GM20000 (cell line): ENCODE measurements at regions not wholly inside any gene's neighbourhood (a gene's known extent, or its start where the extent isn't known, plus 50 kb on each side); places are given as distances from the start of the nearest gene placed in this dataset.
"Not testable (repeated sequence)": the region's sequence is repeated elsewhere in the genome, so short reads cannot be mapped to it uniquely, and the experiment has no call there.

Experiments
- DNase-seq: peaks from one replicate; pipeline ENCODE4 v3.0.0; 2012; ENCODE audit warnings: low spot score
- CTCF ChIP-seq: IDR thresholded peaks from 2 replicates; pipeline ENCODE4 v1.5.1; 2012; ENCODE audit warnings: mild to moderate bottlenecking, control low read depth; ENCODE audit errors: extremely low read depth, missing control alignments

- no peak for TF ChIP-seq CTCF
- no peak for DNase-seq
Measured at GRCh38 chr21:20902511-20902910, 95.7 kb upstream of the NCAM2 start.

GRCh38 chr21:20902998-20903397 is 95.2 kb upstream of the NCAM2 start:
- no peak for TF ChIP-seq CTCF
- DNase-seq = no peak

DNA sequence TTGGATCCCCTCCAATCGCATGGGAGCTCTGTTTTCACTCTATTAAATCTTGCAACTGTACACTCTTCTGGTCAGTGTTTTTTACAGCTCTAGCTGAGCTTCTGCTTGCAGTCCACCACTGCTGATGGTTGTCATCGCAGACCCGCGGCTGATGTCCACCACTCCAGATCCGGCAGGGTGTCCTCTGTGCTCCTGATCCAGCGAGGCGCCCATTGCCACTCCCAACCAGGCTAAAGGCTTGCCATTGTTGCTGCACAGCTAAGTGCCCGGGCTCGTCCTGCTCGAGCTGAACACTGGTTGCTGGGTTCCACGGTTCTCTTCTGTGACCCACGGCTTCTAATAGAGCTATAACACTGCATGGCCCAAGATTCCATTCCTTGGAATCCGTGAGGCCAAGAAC is 70.7 kb upstream of the NCAM2 start:
- not testable (repeated sequence) for DNase-seq

DNA sequence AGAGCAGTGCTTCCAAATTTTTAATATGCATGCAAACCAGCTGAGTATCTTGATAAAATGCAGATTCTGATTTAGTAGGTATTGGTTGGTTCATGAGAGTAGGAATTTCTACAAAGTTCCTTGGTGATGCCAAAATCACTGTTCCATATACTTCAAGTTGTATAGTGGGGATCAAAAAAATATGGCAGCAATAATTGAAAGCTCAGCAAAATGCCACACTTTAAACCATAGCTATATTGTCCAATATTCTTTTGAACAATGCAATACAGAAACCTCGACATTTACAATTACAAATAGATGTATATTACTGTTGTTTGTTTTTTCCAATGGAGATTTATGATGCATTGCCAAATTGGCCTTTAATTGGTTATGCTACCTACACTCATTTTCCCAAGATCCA is 55.7 kb upstream of the NCAM2 start:
- TF ChIP-seq CTCF = no peak
- no peak for DNase-seq

DNA sequence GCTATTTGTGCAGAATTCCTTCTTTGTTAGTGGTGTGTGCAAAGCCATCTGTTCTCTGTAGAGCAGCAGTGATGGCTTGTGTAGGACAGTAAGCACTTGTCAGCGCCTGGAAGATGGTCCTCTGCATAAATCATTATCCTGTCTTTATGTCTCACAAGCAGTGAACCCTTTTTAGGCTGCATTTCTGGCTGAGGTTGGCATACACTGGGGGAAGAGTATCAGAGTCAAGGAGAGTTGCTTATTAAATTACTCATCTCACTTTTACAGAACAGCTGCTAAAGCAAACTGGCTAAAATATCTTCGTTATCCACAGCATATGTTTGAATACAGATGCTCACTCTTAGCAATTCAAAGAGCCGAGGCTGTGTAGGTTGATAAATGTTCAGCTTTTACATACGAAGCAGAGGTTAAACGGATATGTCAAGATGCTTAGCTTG is 54.6 kb upstream of the NCAM2 start:
- no peak for DNase-seq
- no peak for TF ChIP-seq CTCF

DNA sequence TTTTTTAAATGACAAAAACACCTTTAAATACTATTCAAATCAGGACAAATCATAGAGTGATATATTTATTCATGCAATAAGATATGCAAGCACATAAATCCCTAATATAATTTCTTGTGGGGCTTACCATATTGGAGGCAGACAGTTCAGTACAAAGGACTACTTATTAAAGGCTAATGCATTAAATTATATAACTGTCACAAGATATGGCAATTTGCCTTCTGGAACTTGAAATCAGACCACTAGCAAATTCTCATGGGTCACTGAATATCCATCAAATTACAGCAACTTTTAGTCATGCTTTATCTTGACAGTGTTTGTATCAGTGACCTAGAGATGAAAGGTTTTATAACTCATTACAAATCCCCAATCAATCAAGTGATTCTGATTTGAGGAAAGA is 54.1 kb upstream of the NCAM2 start:
- no peak for TF ChIP-seq CTCF
- DNase-seq = no peak

DNA sequence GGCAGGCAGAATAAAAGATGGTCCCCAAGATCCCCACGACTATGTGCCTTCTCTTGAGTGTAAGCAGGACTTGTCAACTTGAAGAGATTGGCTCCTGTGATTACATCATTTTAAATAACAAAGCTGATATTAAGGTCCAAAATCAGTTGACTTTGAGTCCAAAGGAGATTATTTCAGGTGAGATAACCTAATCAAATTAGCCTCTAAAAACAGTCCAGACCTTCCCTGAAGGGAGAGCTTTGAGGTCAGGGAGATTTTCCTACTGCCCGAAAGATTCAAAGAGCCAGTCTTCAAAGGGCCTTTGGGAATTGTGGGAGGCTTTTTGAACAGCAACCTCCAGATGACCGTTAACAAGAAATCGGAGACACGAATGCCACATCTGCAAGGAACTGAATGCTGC is 51.5 kb upstream of the NCAM2 start:
- TF ChIP-seq CTCF = no peak
- DNase-seq = no peak
